ENCODE measurements at regions not wholly inside any gene's neighbourhood (a gene's known extent, or its start where the extent isn't known, plus 50 kb on each side); places are given as distances from the start of the nearest gene placed in this dataset.

GRCh38 chr18:70405052-70405451, 116.2 kb downstream of the SOCS6 start:
- TF ChIP-seq TAF1 (IDR thresholded peaks at IDR 0.05; ENCODE audit: low read depth) (no peak), ZBTB7A (IDR thresholded peaks at IDR 0.05; ENCODE audit: low read depth) (no peak), REST (IDR thresholded peaks at IDR 0.05; ENCODE audit: low read depth) (no peak), MAX (IDR thresholded peaks at IDR 0.05) (no peak), CEBPB (IDR thresholded peaks at IDR 0.05) (no peak), NFIC (IDR thresholded peaks at IDR 0.05) (no peak), TEAD4 (IDR thresholded peaks at IDR 0.05) (no peak), FOXM1 (IDR thresholded peaks at IDR 0.05; ENCODE audit: borderline replicate concordance, low read depth) (no peak), EP300 (IDR thresholded peaks at IDR 0.05; ENCODE audit: borderline replicate concordance) (no peak), USF1 (IDR thresholded peaks at IDR 0.05) (no peak), EGR1 (IDR thresholded peaks at IDR 0.05) (no peak), CREB1 (IDR thresholded peaks at IDR 0.05; ENCODE audit: low read depth) (no peak), TCF12 (IDR thresholded peaks at IDR 0.05; ENCODE audit: low read depth) (no peak)

Data from Ishikawa (cell line).